Eye (tissue), 1 donor: ENCODE measurements at regions not wholly inside any gene's neighbourhood (a gene's known extent, or its start where the extent isn't known, plus 50 kb on each side); places are given as distances from the start of the nearest gene placed in this dataset.

Experiments
- DNase-seq: peaks from one replicate; pipeline ENCODE4 v3.0.0-alpha.2; 2015

DNA sequence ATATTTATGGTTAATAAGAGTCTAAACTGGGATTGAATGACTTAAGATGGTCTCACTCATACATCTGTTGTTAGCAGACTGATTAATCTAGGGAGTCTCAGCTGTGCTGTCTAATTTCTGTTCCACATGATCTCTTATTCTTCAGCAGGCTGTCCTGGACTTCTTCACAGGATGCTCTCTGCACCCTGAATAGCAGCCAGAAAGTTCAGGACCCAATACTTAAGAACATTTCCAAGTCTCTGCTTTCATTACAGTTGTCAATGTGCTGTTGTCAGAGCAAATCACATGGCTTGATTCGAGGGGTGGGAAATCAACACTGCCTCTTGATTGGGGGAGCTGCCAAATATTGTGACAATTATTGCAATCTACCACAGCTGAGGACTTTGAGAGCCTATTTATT, 627.1 kb upstream of the SLC8A1 start:
- DNase-seq = no peak

DNA sequence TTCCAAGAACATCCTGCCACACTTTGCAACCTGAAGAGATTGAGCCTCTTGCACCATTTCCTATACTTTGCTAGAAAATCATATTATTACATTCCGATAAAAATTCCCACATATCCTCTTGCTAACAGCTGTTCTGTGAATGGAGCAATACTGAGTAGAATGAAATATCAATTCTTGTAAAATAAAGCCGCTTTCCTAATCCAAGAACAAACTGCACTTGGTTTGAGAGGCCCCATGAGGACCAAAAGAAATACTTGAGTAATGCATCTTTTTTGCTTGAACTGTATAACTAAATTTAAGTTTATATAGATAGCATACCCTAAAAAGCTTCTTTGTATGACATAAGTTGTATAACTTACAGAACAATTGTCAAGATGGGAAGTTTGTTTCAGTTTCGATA, 632.4 kb upstream of the SLC8A1 start:
- no peak for DNase-seq

DNA sequence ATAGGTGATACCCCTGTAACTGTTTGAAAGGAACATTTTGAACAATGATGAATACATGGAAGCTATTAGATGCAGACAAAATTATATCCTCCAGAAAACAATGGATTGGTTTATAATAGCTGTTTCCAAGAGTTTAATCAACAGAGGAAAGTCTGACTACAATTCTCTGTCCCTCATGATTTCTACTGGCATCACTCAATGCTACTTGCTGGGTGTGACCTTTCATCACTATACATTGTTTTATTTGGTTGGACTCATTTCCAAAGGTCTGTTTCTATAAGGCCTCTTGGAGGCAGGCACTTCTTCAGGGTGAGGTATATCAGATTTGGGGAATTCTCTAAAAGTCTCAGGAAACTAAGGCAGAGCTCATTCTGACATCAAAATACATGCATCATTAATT, 636.1 kb upstream of the SLC8A1 start:
- no peak for DNase-seq

DNA sequence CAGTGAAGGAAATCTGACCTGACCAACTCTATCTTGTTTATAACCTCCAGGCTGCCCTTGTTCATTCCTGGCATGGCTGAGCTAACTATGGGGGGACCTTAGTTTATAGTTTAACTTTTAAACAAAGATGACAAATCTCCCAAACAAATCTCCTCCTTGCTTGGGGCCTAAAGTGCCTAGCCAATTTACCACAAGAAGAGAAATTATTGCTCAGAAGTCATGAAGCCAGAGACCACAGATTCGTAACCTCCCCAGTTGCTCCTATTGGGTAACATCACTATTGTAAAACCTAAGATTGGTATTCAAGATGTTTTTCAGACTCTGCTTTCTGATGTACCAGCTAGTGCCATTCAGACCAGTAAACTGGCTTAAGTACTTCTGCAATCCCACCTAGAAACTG, 649.4 kb upstream of the SLC8A1 start:
- DNase-seq = no peak

DNA sequence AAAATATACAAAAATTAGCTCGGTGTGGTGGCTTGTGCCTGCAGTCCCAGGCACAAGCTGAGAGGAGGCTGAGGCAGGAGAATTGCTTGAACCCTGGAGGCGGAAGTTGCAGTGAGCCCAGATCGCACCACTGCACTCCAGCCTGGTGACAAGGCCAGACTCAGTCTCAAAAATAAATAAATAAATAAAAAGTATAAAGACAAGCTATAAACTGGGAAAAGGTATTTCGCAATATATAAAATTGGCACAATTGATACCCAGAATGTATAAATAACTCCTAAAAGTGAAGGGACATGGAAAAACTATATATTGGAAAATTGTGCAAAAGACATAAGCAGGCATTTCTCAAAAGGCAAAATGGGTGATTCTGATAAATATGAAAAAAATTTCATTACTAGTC, 657.9 kb upstream of the SLC8A1 start:
- DNase-seq = no peak

DNA sequence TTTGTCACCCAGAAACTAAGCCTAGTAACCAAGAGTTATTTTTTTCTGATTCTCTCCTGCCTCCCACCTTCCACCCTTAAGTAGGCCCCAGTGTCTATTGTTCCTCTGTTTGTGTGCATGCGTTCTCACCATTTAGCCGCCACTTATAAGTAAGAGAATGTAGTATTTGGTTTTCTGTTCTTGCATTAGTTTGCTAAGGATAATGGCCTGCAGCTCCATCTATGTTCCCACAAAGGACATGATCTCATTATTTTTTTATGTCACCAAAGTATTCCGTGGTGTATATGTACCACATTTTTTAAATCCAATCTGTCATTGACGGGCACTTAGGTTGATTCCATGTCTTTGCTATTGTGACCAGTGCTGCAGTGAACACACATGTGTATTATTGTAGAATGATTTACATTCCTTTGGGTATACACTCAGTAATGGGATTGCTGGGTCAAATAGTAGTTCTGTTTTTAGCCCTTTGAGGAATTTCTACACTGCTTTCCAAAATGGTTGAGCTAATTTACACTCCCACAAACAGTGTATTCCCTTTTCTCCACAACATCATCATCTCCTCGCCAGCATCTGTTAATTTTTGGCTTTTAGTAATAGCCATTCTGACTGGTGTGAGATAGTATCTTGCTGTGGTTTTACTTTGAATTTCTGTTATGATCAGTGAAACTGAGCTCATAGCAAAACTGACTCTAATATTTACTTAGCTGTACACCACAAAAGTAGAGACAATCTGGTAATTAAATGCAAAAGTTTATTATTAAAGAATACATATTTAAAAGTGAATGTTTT, 660.1 kb upstream of the SLC8A1 start:
- DNase-seq = peak; percentile 47

DNA sequence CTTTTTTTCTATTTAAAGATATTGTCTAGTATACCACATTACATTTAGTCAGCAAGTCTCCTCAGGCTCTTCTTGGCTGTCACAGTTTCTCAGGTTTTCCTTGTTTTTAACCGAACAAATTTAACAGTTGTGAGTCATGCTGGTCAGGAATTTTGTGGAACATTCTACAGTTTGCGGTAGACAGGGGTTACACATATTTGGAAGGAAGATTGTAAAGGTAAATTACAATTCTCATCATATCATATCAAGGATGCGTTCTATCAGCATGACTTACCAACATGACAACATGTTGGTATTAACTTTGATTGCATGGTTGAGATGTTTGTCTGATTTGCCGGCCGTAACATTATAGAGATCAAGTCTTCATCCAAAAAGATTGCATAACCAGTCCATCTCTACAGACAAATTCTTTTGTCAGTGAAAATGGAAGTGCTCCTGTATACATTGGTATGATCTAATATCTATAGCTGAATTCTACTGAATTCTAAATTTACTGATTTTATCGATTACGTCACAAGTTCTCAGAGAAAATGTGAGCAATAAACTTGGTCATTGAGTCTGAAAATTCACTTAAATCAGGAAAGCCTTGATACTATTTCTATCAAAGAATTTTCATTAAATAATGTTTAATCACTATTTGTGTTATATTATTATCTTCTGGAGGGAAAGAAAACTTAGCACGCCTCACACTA, 664.4 kb upstream of the SLC8A1 start:
- DNase-seq = no peak

DNA sequence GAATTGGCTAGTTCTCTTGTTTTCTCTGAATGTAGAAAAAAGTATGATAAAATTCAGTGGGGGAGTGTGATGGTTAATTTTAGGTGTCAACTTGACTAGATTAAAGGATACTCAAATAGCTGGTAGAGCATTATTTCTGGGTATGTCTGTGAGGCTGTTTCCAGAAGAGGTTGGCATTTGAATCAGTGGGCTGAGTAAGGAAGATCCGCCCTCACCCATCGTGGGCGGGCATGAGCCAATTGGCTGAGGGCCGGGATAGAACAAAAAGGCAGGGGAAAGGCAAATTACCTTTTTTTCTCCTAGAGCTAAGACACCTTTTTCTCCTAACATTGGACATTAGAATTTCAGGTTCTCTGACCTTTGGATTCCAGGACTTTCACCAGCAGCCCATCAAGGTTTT, 667.6 kb upstream of the SLC8A1 start:
- no peak for DNase-seq

DNA sequence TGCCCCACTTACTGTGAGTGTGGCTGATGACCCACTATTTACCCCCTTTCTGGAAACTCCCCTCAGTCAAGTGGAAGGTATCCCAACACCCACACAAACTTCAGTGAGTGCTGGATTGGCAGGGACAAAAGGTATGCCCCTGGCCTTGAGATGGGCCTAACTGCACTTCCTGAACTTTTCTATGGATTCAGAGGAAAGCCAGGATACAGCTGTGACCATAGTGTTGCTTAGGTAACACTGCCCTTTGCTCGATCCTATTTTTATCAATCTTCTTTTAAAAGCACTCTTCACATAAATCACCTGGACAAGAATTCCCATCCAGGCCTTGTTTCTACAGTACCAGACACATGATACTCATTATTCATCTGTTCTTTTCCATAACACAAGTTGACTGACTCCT, 671.5 kb upstream of the SLC8A1 start:
- DNase-seq = no peak

DNA sequence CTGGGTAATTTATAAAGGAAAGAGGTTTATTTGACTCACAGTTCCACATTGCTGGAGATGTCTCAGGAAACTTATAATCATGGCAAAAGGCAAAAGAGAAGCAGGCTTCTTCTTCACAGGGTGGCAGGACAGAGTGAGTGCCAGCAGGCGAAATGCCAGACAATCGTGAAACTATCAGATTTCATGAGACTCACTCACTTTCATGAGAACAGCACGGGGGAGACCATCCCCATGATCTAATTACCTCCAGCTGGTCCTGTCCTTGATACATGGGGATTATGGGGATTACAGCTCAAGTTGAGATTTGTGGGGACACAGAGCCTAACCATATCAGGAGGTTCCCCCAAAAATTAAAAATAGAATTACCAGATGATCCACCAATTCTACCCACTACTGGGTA, 675.5 kb upstream of the SLC8A1 start:
- no peak for DNase-seq

DNA sequence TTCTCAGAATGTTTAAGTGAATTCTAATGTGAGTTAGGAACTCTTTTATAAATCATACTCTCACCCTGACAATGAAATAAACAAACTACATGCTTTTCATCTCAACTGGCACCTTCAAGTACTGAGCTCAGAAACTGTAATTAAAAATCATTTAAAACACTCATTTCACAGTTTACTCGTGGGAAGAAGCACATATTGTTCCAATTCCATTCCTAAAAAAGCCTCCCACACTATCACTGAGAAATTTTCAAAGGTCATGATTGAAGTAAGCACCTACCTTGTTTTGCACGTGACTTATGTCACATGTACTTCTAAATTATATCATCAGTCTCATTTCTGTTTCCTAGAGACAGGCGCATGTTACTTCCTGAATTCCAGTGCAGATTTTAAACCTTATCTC, 678.1 kb upstream of the SLC8A1 start:
- DNase-seq = no peak

DNA sequence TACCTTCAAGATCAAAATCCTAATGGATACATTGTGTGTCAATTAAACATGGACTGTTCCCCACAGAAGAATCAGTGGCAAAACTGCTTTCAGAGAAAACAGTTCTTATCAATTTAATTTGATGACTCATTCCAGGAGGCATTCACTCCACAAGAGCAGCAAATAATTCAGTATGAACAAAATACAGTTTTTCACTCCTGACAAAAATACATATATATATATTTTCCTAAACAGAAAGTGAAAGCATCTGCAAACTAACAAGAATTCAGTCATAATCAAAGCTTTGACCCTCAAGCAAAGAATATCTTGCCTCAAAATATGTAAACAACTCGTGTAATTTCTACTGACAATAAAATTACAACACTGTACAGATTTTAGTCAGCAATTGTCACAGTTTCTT, 685.1 kb upstream of the SLC8A1 start:
- DNase-seq = no peak

DNA sequence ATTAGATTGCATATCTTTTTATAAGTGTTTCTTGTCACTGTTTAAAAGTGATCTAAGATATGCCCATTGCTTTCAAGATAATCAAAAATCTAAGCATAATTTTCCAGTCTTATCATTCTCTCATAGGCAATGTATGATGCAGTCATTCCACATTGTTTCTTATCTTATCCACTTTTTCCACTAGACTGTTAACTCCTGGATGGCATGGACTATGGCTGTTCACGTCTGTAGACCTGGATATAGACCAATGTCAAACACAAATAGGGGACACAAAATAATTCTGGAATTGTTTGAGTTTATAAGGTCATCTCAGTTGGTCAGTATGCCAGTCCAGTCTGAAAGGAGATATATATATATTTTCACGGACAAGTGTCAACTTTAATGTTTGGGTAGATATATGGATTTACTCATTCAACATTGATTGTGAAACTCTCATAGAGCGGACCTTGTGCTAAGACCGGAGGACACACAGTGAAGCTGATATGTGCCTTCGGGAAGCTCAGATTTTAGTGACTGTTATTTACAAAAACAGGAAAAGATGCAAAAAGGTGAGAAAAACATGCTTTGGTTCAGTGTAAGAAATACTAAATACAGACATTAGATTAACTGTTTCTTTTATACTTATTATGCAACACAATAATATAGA, 689.4 kb upstream of the SLC8A1 start:
- no peak for DNase-seq

DNA sequence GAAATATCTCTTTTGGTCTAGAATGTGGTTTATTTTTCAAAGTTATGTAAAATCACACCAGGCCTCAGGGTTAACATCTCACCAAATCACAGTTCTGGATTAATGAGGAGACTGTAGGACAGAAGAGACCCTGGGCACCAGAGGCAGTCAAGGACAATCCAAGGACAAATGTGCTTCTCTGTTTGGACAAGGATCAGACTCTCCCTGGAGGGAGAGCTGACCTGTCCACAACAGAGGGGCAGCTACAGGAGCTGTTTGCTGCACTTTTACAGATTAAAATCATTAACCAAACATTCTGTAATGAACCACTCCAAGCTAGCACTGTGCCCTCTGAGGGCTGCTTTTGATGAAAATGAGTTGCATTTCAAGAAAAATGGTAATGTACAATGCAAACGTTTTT, 690.6 kb upstream of the SLC8A1 start:
- no peak for DNase-seq

DNA sequence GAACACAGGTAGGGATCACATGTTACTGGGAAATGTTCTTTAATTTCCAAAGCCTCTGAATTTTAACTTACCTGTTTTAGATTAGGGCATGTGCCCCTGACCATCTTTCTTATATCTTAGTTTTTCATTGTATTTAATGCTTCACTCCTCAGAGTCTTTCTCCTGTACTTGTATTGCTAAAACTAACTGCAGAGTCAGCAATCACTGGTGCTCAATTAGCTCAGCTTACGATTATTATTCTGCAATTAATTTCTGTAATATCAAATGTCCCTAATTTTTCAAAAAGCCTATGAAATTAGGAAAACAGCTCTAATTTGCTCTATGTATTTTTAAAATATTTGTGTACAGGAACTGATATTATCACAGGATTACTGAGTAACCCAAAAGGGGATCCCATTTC, 693.2 kb upstream of the SLC8A1 start:
- DNase-seq = no peak

DNA sequence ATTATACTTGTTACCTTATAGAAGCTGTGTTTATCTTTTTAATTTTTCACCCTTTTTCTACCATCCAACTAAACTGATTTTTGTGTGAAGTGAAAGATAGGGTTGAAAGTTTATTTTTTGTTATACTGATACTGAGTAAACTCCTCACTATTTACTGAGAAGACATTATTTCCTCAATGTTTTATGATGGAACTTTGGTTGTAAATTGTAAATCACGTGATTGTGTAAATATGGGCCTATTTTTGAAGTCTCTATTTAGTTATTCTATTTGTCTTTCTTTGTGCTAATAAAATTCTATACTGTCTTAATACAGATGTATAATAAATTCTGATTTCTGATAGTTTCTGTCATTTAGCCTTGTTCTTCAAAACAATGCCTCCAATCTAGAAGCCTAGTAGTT, 697.2 kb upstream of the SLC8A1 start:
- DNase-seq = no peak

DNA sequence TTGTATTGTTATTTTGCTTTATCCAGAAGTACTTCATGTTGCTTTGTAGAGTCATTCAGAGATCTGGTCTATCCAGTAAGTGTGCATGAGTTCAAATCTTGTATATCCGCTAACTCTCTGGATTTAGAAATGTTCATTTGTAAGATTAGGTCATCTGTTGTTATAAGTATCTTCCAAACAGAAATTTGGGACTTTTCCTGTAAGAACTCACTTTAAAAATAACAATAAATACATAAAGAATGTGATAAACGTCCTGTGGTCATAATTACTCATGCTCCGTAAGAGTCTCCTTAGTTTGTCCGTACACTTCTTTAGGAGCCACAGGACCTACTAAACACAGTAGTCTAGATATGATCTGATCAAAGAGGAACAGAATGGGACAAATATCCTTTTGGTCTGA, 699.9 kb upstream of the SLC8A1 start:
- DNase-seq = no peak

DNA sequence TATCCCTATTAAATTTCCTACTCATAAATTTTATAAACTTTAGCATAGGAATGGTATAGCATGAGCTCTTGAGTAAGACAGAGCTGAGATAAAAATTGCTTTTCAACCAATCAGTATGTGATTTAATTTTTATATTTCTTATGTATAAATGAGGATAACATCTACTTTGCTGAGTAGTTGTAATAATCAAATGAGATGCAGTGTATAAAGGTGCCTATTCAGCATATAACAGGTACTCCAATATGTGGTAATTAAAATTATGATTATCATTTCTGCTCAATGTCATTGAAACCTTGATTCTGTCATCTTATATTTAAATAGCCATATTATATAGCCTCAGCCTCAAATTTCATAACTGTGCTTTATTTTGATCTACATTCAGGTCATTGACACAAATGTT, 700.4 kb upstream of the SLC8A1 start:
- DNase-seq = no peak

DNA sequence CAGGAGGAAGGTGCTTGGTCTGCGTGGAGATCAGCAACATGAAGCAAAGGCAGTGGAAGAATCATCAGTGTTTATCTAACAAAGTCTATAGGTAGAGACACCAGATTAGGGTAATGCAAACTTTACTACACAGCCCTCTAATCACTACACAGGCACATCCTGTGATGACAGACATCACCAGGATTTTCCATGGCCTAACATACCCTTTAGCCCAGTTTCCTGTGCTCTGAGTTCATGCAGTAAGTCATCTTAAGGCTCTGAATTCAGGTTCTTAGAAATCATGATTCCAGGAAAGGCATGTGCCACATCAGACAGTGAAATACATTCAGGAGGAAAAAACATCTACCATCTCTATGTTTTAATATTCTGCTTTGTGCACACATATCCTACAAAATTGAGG, 708.5 kb upstream of the SLC8A1 start:
- DNase-seq = no peak

DNA sequence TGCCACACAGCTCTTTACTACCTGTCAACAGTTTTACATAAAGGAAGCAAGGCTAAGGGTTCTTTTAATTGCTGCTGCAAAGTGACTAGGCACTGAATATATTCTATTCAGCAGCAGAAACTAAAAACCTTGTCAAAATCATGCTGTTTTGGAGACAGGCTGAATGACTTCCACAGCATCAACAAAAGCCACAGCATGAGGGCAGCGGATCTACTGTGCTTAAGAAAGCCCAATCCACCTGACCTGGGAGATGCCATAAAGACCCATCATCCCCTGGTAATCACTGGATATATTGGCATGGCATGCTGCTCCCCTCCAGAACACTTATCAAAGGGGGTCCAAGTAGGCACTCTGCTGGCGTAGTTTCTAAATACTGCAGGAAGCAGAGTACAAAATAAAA, 715.1 kb upstream of the SLC8A1 start:
- DNase-seq = no peak

DNA sequence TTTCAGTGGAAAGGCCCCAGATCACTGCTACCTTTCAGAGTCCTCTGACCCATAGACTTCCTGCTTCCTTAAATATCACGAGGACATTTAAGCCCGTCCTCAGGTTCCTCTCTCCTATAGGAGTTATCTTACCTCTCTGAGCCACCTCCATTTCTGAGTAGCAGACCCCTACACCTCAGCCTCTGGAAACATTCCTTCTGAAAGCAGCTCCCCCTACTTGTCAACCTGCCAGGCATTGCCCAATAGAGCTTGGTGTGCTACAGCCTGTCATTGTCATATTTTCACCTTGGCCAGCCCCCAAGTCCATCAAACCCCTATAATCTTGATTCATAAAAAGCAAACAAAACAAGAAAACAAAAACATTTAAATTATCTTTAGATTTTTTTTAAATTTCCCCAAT, 717.9 kb upstream of the SLC8A1 start:
- no peak for DNase-seq

DNA sequence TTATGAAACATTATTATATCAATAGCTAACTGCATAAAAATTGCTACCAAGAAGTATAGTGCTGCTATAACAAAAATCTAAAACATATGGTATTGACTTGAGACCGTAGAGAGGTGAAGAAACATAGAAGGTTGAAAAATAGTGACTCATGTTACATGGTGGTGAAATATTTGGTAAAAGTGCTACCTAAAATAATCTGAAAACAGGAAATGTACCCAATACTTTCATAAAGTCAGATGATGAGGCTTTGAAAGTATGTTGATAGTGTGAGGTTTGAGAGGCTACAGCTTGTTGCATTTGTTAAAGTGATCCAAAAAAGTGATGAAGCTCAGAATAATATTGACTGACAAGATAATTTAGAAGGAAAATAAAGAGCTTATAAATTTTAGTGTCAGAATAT, 718.7 kb upstream of the SLC8A1 start:
- DNase-seq = no peak

DNA sequence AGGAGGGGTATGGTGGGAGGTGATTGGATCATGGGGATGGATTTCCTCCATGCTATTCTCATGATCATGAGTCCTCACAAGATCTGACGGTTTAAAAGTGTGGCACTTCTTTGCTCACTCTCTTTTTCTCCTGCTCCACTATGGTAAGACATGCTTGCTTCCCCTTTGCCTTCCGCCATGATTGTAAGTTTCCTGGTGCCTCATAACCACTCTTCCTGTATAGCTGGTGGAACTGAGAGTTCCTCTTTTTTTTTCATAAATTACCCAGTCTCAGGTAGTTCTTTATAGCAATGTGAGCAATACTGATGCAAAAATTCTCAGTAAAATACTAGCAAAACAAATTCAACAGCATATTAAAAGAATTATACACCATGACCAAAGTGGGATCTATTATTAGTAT, 728.5 kb upstream of the SLC8A1 start:
- no peak for DNase-seq

DNA sequence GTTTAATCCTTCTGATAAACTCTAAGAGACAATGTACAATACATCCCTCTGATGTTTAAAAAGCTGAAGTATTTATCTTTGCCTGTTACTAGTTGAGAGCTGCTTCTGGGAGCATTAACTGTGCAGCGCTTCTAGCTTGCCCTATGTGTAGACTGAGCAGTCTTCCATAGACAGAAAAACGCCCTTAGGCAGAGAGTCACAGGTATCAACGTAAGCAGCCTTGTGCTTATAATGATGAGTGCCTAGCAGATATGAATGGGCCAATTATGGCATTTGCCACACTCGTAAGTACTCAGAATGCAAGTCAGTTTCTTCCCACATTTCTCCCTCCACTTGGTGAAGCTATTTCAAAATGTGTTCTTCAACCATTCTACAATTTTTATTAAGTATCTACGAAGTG, 731.1 kb upstream of the SLC8A1 start:
- no peak for DNase-seq
